Kidney (tissue), 13 donors: ENCODE measurements at regions not wholly inside any gene's neighbourhood (a gene's known extent, or its start where the extent isn't known, plus 50 kb on each side); places are given as distances from the start of the nearest gene placed in this dataset.

Experiments used
- DNase-seq, 5 donors: peaks; one replicate each; pipeline ENCODE4 v3.0.0-alpha.2; 2013 to 2020
- FAIRE-seq: peaks from 2 replicates; lab custom pipeline; 2012; peaks lifted over from hg19 to GRCh38; lab: Jason Lieb, UNC
- H3K27ac ChIP-seq, 2 donors: one replicate each; pipeline ENCODE4 v1.7.0; 2013; ENCODE audit warnings: low read depth in 2 of 2, low read length in 2 of 2, inconsistent platforms in 1 of 2
- H3K27me3 ChIP-seq: one replicate; pipeline ENCODE4 v1.7.1; 2013; ENCODE audit warnings: low read length, inconsistent platforms; ENCODE audit not compliant: control insufficient read depth, insufficient read depth
- H3K36me3 ChIP-seq, 3 donors: one replicate each; pipeline versions ENCODE4 v1.7.0 to v1.7.1; 2013; ENCODE audit warnings: low read length in 3 of 3, control low read depth in 1 of 3, inconsistent platforms in 1 of 3; ENCODE audit not compliant: insufficient read depth in 3 of 3, control insufficient read depth in 2 of 3
- H3K4me1 ChIP-seq, 3 donors: one replicate each; pipeline versions ENCODE4 v1.7.0 to v1.7.1; 2013; ENCODE audit warnings: low read length in 3 of 3, inconsistent platforms in 1 of 3, low read depth in 1 of 3; ENCODE audit not compliant: control insufficient read depth in 2 of 3, insufficient read depth in 2 of 3
- H3K4me3 ChIP-seq, 3 donors: one replicate each; pipeline versions ENCODE4 v1.7.0 to v1.8.1; 2013; ENCODE audit warnings: low read length in 3 of 3, control low read depth in 1 of 3, inconsistent platforms in 1 of 3
- H3K9ac ChIP-seq, 3 donors: one replicate each; pipeline versions ENCODE4 v1.7.0 to v1.7.1; 2013; ENCODE audit warnings: low read length in 3 of 3, control low read depth in 1 of 3, inconsistent platforms in 1 of 3
- H3K9me3 ChIP-seq, 3 donors: one replicate each; pipeline versions ENCODE4 v1.7.0 to v1.7.1; 2013; ENCODE audit warnings: low read length in 3 of 3, control low read depth in 1 of 3, inconsistent platforms in 1 of 3; ENCODE audit not compliant: control insufficient read depth in 2 of 3, insufficient read depth in 1 of 3
- intact Hi-C: fragments of 100-400 bp; cut with DNase I; formaldehyde crosslinking; loops from one replicate; pipeline ENCODE4 v1.11.1; 2022
- TF ChIP-seq, protein P1 (sequence below): IDR thresholded peaks from 3 replicates; pipeline ENCODE4 v1.5.1; 2012; ENCODE audit warnings: mild to moderate bottlenecking, moderate library complexity, borderline replicate concordance; ENCODE audit not compliant: insufficient read depth; ENCODE audit errors: extremely low read depth
- donor health status: control.
- donor health status: control.
- donor health status: control.
- donor health status: control.
- donor health status: control.
- donor health status: DM: yes; HTN: yes; CAD: no.
- donor health status: Normal renal cell carcinoma (clear cell type).

DNA sequence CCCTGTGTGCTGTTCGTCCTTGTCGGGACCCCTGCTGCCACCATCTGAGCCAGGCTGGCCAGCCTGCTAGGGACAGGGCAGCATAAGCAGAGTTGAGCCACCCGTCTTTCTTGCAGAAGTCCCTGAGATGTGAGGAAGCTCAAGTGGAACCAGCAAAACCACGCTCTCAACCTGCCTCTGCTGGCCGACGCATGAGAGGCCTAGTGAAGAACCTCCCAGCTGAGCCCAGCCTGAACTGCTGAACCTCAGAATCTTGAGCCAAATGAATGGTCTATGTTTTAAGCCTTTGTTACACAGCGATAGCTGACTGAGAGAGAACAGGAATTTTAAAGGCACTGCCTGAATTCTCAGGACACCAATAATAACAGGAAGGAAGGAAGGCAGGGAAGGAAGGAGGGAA, 98.9 kb upstream of the ADRA2C start:
- FAIRE-seq (no peak), DNase-seq (no peak)
- TF ChIP-seq, protein P1, sequence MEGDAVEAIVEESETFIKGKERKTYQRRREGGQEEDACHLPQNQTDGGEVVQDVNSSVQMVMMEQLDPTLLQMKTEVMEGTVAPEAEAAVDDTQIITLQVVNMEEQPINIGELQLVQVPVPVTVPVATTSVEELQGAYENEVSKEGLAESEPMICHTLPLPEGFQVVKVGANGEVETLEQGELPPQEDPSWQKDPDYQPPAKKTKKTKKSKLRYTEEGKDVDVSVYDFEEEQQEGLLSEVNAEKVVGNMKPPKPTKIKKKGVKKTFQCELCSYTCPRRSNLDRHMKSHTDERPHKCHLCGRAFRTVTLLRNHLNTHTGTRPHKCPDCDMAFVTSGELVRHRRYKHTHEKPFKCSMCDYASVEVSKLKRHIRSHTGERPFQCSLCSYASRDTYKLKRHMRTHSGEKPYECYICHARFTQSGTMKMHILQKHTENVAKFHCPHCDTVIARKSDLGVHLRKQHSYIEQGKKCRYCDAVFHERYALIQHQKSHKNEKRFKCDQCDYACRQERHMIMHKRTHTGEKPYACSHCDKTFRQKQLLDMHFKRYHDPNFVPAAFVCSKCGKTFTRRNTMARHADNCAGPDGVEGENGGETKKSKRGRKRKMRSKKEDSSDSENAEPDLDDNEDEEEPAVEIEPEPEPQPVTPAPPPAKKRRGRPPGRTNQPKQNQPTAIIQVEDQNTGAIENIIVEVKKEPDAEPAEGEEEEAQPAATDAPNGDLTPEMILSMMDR = no peak
- Histone ChIP-seq H3K9ac (no peak overlapping the region), H3K36me3 (no peaks in the 10 kb centered on the region), H3K9me3 (no peaks in the 10 kb centered on the region), H3K27ac (no peak overlapping the region), H3K27me3 (no peaks in the 10 kb centered on the region), H3K4me1 (no peaks in the 10 kb centered on the region), H3K4me3 (no peak overlapping the region)
- intact Hi-C loops = no loop called here

DNA sequence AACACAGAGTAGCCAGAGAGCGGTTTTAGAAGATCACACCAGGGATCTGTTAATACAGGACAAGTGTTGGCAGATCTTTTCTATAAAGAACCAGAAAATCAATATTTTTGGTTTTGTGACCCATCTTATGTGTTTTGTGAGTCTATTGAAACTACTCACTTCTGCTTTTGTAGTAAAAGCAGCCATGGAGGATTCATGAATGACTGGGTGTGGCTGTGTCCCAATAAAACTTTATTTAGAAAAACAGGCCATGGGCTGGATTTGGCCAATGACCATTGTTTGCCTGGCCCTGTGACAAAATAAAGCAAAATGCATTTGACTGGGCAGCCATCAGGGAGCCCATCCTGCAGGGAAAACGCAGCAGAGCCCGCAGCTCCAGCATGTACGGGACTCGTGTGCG, 99.9 kb upstream of the ADRA2C start:
- Histone ChIP-seq H3K4me3 (no peak overlapping the region), H3K36me3 (no peaks in the 10 kb centered on the region), H3K9me3 (no peaks in the 10 kb centered on the region), H3K9ac (no peak overlapping the region), H3K27ac (no peak overlapping the region), H3K4me1 (no peaks in the 10 kb centered on the region), H3K27me3 (no peaks in the 10 kb centered on the region)
- TF ChIP-seq, protein P1 = no peak
- no peak for FAIRE-seq
- no peak for DNase-seq
- intact Hi-C loops = no loop called here

DNA sequence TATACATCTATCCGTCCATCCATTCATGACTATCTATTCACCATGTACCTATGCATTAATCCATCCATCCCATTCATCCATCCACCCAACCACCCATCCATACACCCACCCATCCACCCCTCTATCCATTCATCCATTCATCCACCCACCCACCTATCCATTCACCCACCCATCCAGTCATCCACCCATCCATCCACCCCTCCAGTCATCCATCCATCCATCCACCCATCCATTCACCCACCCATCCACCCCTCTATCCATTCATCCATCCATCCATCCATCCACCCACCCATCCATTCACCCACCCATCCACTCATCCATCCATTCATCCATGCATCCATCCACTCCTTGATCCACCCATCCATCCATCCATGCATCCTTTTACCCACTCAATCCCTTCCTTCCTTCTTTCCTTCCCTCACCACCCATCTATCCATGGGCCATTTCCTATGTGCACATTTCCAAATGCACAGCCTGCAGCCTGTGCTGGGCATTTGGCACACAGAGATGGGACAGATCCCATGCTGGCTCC, 100.8 kb upstream of the ADRA2C start:
- H3K4me1 ChIP-seq = no peaks in the 10 kb centered on the region
- no peak overlapping the region for H3K27ac ChIP-seq
- DNase-seq (no peak), FAIRE-seq (no peak)
- no peak overlapping the region for H3K4me3 ChIP-seq
- H3K9ac ChIP-seq = no peak overlapping the region
- H3K27me3 ChIP-seq = no peaks in the 10 kb centered on the region
- TF ChIP-seq, protein P1 = no peak
- no peaks in the 10 kb centered on the region for H3K36me3 ChIP-seq
- H3K9me3 ChIP-seq = no peaks in the 10 kb centered on the region
- intact Hi-C loops = no loop called here

DNA sequence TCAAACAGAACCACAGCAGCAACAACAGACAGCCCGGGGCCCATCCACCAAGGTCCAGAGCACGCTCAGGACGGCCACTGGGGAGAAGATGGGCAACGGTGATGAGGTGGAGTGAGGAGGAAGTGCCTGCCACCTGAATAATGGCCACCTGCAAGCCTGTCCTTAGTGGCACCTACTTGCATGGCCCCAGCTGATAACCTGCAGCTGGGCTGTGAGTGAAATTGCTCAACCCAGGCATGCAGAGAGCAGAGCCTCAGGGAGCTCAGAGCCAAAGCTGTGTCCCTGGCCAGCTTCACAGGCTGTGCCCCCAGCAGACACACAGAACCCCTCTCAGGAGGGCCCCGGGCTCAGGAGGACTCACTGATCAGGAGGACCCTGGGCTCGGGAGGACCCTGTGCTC, 102.4 kb upstream of the ADRA2C start:
- Histone ChIP-seq H3K4me3 (no peak overlapping the region), H3K9ac (no peak overlapping the region), H3K4me1 (no peaks in the 10 kb centered on the region), H3K27ac (no peak overlapping the region), H3K36me3 (no peaks in the 10 kb centered on the region), H3K27me3 (no peaks in the 10 kb centered on the region), H3K9me3 (no peaks in the 10 kb centered on the region)
- DNase-seq = no peak
- intact Hi-C loops = no loop called here
- TF ChIP-seq, protein P1 = no peak
- FAIRE-seq = no peak
